NCI-H526 treated with DMSO at 0.1 percent for 48 hours (cell line): ENCODE measurements at regions not wholly inside any gene's neighbourhood (a gene's known extent, or its start where the extent isn't known, plus 50 kb on each side); places are given as distances from the start of the nearest gene placed in this dataset.
A peak's percentile ranks its signal among the peaks of the same experiment; 100 is the strongest.
"Not testable (repeated sequence)": the region's sequence is repeated elsewhere in the genome, so short reads cannot be mapped to it uniquely, and the experiment has no call there.

Experiments
- DNase-seq: peaks from one replicate; lab custom pipeline; 2025; lab: John Stamatoyannopoulos, UW

DNA sequence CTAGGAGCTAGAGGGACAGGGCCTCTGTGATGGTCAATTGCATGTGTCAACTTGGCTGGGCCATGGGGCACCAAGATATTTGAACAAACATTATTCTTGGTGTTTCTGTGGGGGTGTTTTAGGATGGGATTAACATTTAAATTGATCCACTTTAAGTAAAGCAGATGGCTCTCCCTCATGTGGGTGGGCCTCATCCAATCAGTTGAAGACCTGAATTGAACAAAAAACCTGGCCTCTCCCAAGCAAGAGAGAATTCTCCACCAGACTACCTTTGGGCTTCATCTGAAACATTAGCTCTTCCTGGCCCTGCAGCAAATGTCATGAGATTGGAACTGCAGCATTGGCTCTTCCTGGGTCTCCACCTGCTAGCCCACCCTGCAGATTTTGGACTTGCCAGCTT, 207.1 kb upstream of the ATP6AP2 start:
- DNase-seq = no peak

DNA sequence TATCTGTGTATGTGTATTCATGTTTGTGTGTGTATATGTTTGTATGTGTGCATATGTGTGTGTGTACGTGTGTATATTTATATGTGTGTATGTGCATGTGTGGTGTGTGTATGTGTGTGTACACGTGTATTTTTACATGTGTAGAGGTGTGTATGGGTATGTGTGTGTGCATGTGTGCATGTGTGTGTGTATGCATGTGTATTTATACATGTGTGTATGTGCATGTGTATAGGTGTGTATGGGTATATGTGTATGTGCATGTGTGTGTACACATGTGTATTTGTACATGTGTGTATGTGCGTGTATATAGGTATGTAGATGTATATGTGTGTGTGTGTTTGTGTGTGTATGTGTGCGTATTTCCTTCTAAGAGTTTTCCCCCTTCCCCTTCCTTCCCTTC, 207.7 kb upstream of the ATP6AP2 start:
- DNase-seq = no peak

DNA sequence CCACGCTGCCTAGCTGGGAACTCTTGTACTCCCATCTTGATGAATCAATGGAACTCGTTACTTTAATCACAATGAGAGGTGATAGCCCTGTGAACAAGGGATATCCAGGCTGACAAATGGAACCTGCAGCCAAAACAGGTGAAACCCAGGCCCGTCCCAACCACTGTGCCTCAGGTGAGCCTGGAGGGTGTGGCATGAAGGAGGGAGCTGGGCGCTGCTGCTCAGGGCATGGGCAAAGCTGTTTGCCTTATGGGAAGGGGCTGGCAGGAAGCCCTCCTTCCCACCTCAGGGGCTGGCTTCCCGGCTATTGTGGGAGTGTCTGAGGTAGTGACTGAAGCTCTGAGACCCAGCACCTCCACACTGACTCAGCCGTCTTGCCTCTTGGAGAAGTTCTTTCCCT, 209.4 kb upstream of the ATP6AP2 start:
- no peak for DNase-seq

DNA sequence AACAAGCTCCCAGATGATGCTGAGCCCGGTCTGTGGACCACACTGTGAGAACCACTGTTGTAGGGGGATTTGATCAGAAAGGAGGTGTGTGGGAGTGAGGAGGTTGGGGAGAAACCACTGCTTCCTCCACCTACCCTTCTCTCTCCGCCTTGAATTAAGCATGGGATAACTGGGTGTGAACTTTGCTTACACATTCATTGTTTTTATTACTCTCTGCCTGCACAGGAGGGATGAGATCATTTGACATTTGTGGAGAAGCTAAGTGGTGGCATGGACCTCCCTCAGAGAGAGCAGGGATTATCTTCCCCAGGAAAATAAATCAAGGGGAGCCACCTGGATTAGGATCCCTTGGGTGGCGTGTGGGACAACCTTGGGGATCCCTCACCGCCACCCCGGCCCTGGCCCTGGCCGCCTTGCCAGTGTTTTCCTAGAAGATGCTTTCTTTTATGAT, 212.1 kb upstream of the ATP6AP2 start:
- no peak for DNase-seq

DNA sequence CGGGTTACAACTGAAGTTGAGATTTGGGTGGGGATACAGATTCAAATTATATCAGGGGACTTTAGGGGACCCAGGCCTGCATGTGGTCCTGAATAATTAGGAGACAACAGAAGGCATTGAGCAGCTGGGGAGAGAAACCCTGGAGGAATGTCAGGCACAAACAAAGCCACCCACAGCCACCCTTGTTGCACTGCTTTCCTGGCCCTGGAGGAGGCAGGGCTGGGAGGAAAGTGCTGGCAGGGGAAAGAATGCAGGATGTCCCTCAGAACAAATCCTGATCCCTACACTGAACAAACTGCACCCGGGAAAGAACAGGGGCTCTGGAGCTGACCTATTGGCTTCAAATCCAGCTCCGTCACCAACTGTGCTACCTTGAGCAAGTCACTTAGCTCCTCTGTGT, 214.1 kb upstream of the ATP6AP2 start:
- no peak for DNase-seq

DNA sequence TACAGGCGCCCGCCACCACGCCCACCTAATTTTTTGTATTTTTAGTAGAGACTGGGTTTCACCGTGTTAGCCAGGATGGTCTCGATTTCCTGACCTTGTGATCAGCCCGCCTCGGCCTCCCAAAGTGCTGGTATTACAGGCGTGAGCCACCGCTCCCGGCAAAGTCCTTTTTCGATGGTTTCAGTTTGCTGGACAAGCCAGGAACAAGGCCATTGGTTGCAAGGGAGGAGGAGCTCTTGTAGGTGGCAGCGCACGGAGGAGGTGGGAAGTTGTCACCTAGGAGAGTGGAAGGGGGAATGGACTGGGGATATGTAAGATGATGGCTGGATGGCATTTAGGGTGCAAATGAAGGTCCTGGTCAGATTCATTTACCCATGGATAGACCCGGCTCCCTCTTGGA, 218.5 kb upstream of the ATP6AP2 start:
- DNase-seq = not testable (repeated sequence)

DNA sequence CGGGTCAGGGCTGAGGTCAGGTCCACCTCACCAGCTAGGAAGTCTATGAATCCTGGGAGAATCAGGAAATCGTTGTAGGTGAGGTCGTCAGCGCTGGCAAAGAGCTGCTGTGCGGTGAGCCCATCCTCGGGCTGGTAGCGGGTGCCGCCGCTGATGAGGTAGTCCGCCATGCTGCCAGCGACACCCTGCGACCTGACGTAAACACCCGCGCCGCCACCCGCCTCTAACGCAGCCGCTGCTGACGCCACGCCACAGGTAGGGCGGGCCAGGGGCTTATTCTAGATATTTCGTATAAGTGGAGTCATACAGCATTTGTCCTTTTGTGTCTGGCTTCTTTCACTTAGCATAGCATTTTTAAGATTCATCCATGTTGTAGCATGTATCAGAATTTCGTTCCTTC, 220.2 kb upstream of the ATP6AP2 start:
- DNase-seq = no peak

DNA sequence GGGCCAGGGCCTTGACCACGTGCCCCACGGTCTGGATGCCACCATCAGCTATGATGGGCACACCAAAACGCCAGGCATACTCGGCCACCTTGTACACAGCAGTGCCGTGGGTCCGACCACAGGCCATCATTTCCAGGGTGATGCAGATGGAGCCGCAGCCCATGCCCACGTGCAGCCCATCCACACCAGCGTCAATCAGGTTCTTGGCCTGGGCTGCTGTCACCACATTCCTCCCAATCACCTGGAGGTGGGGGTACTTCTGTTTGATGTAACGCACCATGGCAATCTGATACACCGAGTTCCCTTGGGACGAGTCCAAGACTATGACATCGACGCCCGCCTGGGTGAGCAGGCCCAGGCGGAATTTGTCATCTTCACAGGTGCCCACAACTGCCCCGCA, 221.2 kb upstream of the ATP6AP2 start:
- DNase-seq = no peak

DNA sequence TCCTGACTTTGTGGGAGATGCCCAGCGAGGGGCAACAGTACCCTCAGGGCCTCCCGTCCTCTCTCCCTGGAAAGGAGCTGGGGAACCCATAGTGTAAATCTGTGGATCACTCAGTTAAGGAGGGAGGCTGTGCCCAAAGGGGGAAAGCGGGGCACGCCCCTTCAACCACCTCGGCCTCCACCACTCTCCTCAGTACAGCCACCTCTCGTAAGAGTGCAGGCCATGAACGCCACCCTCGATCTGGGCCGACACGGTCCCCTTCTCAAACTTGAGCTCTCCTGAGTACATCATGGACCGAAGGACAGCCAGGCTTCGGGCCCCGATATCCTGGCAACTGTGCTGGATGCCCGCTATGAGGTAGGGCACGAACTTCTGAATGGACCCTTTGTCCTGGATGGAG, 221.8 kb upstream of the ATP6AP2 start:
- DNase-seq = no peak

DNA sequence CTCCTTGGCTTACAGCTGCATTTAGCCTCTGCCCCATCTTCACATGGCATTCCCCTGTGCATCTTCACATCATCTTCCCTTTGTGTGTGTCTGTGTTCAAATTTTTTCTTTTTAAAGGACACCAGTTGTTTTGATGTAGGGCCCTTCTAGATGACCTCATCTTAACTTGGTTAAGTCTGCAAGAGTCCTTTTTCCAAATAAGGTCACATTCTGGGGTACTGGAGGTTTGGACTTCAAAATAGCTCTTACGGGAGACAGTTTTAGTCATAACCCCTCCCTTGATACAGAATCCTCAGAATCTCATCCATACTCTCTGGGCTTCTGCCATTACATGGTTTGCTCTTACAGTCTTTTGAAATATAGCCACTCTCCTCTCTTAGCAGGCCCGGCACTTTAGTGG, 231.5 kb upstream of the ATP6AP2 start:
- no peak for DNase-seq

DNA sequence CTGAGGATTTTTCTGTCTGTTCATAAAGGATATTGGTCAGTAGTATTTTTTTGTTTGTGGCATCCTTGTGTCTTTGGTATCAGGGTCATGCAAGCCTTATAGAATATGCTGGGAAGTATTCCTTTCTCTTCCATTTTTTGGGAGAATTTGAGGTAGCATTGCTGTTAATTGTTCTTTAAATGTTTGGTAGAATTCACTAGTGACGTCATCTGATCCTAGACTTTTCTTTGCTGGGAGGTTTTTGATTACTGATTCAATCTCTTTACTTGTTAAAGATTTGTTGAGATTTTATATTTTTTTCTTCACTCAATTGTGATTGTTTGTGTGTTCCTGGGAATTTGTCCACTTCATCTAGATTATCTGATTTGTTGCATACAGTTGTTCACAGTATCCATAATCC, 234.4 kb upstream of the ATP6AP2 start:
- no peak for DNase-seq

DNA sequence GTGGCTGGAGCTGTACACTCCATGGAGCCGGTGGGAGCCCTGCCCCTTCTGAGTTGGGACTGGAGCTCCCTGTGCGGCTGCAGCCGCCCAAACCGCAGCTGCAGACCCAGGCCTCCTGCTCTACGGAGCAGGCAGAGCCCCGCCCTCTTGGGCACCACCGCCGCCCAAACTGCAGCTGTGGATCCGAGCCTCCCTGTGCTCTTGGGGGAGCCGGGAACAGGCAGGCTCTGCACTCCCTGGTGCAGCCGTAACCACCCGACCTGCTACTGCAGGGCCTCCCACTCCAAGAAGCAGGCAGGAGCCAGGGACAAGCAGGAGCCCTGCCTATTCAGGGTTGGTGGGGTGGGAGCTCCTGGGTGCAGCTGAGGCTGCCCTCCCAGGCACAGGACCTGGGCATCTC, 237.5 kb upstream of the ATP6AP2 start:
- DNase-seq = no peak

DNA sequence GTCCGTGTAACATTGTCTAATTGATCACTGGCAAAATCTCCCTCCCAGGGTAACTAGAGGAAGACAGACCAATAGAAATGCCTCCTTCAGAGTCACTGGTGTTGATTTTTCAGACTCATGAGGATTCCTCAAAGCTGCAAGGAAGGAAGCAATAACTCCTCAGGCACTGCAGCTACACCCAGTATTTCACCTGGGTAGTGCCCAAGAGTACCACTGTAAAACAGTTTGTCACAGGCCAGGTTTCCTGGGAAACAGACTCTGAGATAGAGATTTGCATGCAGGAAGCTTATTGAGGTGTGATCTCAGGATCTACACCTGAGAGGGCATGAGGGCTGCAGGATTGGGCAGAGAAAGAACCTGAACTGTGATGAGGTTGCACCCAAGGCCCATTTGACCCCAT, 240.7 kb upstream of the ATP6AP2 start:
- peak; percentile 2 for DNase-seq

DNA sequence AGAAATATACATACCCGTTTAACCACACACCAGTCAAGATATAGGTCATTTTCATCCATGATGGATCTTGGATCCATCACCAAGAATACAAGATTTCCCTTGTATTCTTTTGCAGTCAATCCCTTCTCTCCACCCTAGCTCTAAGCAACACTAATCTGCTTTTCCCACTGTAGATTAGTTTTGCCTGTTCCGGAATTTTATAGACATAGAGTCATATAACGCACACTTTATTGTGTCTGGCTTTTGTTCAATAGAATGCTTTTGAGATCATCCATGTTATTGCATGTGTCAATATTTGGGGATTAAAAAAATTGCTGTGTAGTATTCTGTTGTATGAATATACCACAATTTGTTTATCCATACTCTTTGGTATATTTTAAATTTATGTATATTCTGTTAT, 235.6 kb upstream of the BCOR start:
- DNase-seq = no peak

DNA sequence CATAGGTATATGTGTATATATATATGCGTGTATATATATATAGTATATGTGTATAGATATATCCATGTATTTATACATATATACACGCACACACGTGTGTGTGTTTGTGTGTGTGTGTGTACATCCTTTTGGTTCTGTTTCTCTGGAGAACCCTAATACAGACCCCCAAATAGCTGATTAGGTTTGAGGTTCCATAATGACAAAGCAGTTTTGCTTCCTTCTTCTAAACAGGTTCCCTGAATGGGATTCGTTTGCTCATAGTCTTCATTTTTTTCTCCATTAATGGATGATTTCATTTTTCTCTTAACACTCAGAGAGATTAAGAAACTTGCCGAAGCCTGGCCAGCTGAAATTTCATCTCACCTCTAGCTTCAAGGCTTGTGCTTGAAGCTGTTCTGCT, 234.0 kb upstream of the BCOR start:
- DNase-seq = no peak

DNA sequence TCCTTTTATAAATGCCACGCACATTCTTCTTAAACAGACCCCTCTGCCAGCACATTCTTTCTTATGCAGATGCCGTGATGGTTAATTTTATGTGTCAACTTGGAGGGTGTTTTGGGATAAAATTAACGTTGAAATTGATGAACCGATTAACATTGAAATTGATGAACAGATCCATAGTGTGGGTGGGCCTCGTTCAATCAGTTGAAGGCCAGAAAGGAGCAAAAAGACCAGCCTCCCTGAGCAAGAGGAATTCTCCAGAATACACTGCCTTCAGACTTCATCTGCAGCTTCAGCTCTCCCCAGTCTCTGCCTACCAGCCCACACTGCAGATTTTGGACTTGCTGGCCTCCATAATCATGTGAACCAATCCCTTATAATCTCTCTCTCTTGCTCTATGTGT, 233.6 kb upstream of the BCOR start:
- DNase-seq = no peak

DNA sequence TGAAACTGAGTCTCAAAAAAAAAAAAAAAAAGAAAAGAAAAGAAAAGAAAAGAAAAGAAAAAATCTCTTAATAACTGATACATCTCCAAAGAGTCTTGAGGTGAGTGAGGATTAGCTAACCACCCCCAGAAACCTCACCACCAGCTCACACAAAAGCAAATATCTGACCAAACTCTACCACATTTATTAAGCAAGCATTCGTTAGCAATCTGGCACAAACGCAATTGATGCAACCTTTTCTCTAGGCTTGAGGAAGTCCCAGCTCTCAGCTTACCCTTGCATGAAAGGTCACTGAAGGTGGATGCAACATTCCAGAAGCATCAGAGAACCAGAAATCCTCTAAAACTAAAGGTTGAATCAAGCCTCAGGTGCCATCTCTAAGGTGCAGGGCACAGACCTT, 231.9 kb upstream of the BCOR start:
- DNase-seq = no peak

DNA sequence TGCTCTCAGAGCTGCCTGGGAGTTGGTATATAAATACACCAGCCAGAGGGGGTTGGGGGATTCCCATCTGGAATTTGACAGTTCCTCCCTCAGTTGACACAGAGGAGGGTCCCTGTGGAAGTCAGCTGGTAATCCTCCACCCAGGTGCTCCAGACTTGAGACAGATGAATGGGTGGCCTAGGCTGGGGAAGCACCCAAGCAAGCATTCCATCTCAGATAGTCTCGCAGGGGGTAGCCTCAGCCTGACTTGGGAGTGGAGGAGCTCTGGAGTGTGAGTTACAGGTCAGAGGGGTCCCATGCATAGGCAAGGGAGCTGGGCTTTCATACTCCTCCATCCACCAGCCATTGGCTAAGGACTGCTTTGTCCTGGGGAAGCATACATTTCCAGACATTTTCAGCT, 229.3 kb upstream of the BCOR start:
- DNase-seq = no peak

DNA sequence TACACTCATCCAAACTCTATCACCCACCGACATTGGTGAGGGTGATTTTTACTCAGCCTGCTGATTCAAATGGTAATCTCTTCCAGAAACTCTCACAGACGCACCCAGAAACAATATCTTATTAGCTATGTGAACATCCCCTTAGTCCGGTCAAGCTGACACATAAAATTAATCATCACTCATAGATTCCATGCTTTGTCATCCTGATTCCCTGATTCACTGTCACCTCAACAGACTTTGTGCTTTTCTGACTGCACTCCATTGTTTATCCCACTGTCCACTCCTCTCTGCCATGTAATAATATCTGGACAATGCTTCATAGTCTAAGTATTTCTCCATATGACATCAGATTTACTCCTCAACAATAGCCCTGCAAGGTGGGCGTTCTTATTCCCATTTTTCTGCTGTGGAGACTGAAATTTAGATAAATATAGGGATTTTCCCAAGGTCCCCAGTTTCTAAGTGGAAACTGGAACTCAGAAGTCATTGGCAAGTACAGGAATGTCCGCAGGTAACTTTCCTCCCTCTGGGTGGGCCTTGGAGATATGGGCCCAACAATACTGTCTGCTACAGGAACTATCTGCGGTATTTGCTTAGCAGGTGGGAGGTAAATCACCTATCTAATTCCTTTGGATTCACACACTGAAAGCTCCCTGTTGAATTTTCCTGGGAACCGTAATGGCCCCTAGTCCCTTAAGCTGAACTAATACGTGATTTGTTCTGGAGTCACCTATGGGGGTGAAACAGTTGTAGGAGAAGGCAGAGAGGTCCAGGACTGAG, 228.6 kb upstream of the BCOR start:
- no peak for DNase-seq

DNA sequence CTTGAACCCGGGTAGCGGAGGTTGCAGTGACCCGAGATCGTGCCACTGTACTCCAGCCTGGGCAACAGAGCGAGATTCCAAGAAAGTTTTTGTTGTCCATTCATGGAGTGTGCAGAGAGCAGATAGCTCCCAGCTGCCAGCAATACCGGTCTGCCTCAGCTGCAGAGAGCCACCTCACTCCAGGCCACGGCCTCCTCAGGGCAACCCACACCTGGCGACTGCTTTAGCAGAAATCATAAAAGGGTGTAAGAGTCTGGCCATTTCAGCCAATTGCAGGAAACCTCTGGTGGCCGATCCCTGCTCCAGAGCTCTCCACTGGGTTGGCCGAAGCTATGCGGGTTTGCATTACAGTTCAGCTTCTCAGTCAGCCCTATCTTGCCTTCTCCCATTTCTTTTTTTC, 227.4 kb upstream of the BCOR start:
- no peak for DNase-seq

DNA sequence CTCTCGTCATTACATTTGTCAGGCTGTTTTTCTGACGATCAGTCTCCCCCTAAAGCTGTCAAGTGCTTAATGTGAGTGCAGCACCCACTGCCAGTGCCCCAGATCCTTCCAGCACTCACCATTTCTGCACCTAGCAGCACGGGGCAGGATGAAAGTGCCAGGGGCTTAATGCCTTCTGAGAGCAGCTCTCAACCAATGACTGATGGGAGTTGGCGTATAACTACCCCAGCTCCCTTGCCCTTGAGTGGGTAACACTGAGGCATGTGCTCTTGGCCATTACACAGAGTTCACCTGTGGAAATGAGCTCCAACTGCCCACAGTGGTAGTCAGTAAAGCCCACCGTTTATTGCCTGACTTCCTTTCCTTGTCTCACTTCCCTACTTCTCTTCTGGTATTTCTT, 226.2 kb upstream of the BCOR start:
- no peak for DNase-seq

DNA sequence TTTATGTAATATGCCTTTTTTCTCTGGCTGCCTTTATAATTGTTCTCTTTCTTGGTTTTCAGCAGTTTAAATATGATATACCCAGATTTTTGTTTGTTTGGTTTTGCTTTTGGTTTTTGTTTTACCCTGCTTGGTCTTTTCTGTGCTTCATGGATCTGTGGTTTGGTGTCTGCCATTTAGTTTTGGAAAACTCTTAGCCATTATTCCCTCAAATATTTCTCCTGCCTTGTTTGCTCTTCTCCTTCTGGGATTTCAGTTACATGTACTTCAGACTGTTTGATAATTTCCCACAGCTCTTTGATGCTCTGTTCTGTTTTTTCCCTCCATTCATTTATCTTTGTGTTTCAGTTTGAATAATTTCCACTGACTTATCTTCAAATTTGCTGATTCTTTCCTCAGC, 223.1 kb upstream of the BCOR start:
- no peak for DNase-seq

DNA sequence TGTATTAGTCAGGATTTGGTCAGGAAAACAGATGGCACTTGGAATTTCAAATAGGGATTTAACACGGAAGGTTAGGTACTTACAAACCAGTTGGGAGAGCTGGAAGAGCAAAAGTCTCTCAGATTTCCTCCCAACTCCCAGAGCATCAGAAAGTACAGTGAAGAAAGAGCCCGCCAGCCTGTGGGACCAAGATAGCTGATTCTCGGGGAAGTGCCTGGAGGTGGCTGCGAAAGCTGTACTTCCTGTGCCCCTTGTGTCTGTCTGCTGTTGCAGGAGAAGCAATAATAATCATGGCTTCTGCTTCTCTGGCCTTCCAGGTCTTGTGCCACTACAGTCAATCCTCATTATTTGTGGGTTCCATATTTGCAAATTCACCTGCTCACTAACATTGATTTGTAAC, 221.0 kb upstream of the BCOR start:
- no peak for DNase-seq

DNA sequence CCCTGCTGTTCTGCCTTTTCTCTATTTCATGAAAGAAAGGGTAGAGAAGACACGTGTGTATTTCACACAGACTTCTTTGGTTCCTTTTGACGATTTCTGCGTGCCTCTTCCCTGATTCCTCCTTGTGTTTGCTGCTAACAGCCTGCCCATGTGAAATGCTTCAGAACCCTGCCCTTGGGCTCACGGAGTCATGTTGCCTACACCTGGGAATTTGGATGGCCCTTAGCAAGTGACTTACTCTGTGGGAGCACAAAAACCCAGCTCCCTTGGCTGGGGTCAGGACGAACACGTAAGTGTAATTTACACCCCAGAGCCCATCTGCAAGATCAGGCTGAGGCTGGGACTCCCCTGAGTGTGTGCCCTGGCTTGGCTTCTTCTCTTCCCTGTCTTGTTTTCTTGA, 220.3 kb upstream of the BCOR start:
- DNase-seq = no peak

DNA sequence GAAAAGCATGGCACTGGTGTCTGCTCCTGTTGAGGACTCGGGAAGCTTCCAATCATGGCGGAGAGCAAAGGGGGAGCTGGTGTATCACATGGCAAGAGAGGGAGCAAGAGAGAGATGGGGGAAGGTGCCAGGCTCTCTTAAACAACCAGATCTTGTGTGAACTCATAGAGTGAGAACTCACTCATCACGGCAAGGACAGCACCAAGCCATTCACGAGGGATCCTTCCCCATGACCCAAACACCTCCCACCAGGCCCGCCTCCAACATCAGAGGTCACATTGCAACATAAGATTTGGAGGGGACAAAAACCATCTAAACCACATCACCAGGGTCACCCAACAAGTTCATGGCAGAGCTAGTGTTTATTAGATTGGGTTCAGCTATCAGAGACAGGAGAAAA, 218.7 kb upstream of the BCOR start:
- DNase-seq = no peak
